GM12873 (cell line): ENCODE measurements at regions not wholly inside any gene's neighbourhood (a gene's known extent, or its start where the extent isn't known, plus 50 kb on each side); places are given as distances from the start of the nearest gene placed in this dataset.

ENCODE experiments used
- TF ChIP-seq, protein P1 (sequence below): IDR thresholded peaks from 2 replicates; pipeline ENCODE4 v1.5.1; 2012; ENCODE audit warnings: low read depth, mild to moderate bottlenecking, moderate library complexity, low read length, control low read depth; ENCODE audit not compliant: insufficient read depth; ENCODE audit errors: missing control alignments

DNA sequence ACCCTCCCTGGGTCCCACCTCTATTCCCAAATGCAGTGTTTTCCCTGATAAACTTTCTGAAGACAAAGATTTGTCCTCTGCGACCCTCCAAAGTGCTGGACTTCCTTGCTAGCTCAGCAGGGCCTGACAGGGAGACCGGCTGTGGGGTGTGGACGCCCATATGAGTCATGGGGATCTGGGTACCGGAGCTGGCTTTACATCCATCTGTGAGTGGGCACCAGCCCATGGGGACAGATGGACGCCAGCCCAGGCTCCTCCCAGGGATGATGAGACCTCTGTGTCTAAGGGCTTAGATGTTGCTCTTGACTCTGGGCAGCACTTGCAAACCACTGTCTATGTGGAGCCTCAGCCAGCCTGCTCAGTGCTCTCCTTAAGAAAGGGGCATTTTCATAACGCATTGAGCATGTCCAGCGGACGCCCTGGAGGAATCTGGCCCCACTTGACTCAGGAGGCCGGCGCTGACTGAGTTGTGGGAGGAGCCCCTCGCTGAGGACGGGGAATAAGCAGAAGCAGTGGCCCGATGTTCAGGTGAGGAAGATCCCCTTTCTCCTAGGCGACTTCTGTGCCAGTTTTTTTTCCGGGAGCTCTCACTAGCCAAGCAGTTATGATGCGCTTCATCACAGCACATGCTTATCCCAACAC, 229.4 kb upstream of the MYT1L start:
- TF ChIP-seq, protein P1, sequence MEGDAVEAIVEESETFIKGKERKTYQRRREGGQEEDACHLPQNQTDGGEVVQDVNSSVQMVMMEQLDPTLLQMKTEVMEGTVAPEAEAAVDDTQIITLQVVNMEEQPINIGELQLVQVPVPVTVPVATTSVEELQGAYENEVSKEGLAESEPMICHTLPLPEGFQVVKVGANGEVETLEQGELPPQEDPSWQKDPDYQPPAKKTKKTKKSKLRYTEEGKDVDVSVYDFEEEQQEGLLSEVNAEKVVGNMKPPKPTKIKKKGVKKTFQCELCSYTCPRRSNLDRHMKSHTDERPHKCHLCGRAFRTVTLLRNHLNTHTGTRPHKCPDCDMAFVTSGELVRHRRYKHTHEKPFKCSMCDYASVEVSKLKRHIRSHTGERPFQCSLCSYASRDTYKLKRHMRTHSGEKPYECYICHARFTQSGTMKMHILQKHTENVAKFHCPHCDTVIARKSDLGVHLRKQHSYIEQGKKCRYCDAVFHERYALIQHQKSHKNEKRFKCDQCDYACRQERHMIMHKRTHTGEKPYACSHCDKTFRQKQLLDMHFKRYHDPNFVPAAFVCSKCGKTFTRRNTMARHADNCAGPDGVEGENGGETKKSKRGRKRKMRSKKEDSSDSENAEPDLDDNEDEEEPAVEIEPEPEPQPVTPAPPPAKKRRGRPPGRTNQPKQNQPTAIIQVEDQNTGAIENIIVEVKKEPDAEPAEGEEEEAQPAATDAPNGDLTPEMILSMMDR, result no peak

- TF ChIP-seq, protein P1, result no peak
Observed at GRCh38 chr2:2558476-2558875, 227.4 kb upstream of the MYT1L start.

DNA sequence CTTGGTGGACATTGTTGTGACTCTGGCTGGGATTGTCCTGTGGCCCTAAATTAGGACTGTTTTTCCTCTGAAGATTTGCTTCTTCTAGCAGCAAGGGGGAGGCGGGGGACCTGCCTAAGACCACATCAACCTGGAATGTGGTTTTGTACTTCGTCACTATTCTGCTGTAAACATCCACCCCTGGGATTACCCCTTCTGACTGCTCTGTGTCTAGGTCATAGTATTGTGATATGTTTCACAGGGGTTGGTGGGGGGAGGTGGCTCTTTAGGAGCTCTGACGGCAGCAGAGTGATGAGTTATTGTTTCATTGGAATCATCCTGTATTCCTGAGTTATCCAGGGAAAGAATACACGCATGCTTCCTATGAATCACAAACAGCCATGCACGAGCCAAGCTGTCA, 226.4 kb upstream of the MYT1L start:
- TF ChIP-seq, protein P1, result no peak

- TF ChIP-seq, protein P1, result no peak
Observed at GRCh38 chr2:2550856-2551255, 219.8 kb upstream of the MYT1L start.

GRCh38 chr2:2547911-2548310, 216.8 kb upstream of the MYT1L start:
- TF ChIP-seq, protein P1, result no peak

GRCh38 chr2:2547451-2547850, 216.4 kb upstream of the MYT1L start:
- TF ChIP-seq, protein P1, result no peak

DNA sequence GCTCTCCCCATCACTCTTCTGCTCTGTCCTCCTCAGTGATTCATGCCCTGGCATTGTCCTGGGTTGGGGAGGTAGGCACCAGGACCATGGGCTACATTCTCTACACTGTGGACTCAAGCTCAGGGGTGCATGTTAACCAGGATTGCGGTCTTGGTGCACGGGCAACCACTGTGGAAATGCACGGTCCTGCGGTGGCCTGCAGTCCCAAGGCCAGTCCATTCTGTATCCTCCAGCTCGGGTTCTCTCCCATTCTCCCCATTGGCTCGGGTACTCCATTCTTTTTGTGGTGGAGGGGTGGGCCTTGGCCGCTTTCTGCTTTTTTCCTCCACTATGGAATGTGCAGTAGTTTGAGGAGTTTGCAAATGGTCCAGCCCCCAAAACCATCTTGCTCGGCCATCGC, 215.0 kb upstream of the MYT1L start:
- TF ChIP-seq, protein P1, result no peak
